GM21515 (cell line): ENCODE measurements at regions not wholly inside any gene's neighbourhood (a gene's known extent, or its start where the extent isn't known, plus 50 kb on each side); places are given as distances from the start of the nearest gene placed in this dataset.

Source experiments
- ATAC-seq: cut with Tn5 transposase; IDR thresholded peaks from one replicate; pipeline ENCODE4 v1.9.1; 2021; ENCODE audit not compliant: unreplicated experiment

- no peak for ATAC-seq
Observed at GRCh38 chr4:187175197-187175596, 451.5 kb upstream of the FAT1 start.

- ATAC-seq, result no peak
Observed at GRCh38 chr4:187176261-187176910, 452.7 kb upstream of the FAT1 start.

- ATAC-seq, result no peak
Observed at GRCh38 chr4:187178084-187178483, 454.4 kb upstream of the FAT1 start.

GRCh38 chr4:187178587-187178986 is 454.9 kb upstream of the FAT1 start:
- ATAC-seq, result no peak

GRCh38 chr4:187179086-187180058 is 455.7 kb upstream of the FAT1 start:
- ATAC-seq, result no peak

- no peak for ATAC-seq
Observed at GRCh38 chr4:187181054-187181453, 457.4 kb upstream of the FAT1 start.

- no peak for ATAC-seq
Observed at GRCh38 chr4:187183346-187183745, 459.7 kb upstream of the FAT1 start.

- no peak for ATAC-seq
Observed at GRCh38 chr4:187183826-187184225, 460.2 kb upstream of the FAT1 start.

- no peak for ATAC-seq
Observed at GRCh38 chr4:187184508-187184907, 460.9 kb upstream of the FAT1 start.

- ATAC-seq, result no peak
Observed at GRCh38 chr4:187188118-187188517, 464.5 kb upstream of the FAT1 start.

- ATAC-seq, result no peak
Observed at GRCh38 chr4:187188741-187189140, 465.1 kb upstream of the FAT1 start.

GRCh38 chr4:187190390-187190789 is 466.7 kb upstream of the FAT1 start:
- no peak for ATAC-seq

- ATAC-seq, result no peak
Observed at GRCh38 chr4:187191676-187192075, 468.0 kb upstream of the FAT1 start.

GRCh38 chr4:187192266-187192665 is 468.6 kb upstream of the FAT1 start:
- ATAC-seq, result no peak

- no peak for ATAC-seq
Observed at GRCh38 chr4:187193141-187193540, 469.5 kb upstream of the FAT1 start.

- ATAC-seq, result no peak
Observed at GRCh38 chr4:187204389-187204918, 480.8 kb upstream of the FAT1 start.

- no peak for ATAC-seq
Observed at GRCh38 chr4:187207931-187208330, 484.3 kb upstream of the FAT1 start.

- no peak for ATAC-seq
Observed at GRCh38 chr4:187208651-187209050, 485.0 kb upstream of the FAT1 start.

- no peak for ATAC-seq
Observed at GRCh38 chr4:187209921-187210613, 486.4 kb upstream of the FAT1 start.

- no peak for ATAC-seq
Observed at GRCh38 chr4:187212446-187213080, 488.9 kb upstream of the FAT1 start.

- ATAC-seq, result no peak
Observed at GRCh38 chr4:187215438-187215837, 491.8 kb upstream of the FAT1 start.
